HT1080 (cell line): ENCODE measurements at regions not wholly inside any gene's neighbourhood (a gene's known extent, or its start where the extent isn't known, plus 50 kb on each side); places are given as distances from the start of the nearest gene placed in this dataset.

Experiments
- DNase-seq: peaks from one replicate; pipeline ENCODE4 v3.0.0-alpha.2; 2015; ENCODE audit warnings: low read depth

DNA sequence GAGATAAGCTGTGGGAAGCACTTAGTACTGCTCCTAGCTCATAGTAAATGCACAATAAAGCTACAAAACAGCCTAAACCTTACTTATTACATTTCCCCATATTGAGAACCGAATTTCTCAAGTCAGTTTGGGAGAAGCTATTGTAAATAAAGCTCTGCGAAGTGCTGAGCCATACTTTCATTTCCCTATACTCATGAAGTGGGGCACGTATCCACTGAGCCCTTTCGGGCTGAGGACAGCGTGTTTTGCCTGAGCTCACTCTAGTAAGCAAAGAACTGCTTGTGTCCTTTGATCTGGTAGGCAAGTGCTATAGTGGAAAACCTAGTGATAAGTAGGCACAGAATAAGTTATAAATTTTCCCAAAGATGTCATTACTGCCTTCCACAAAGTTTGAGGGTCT, 165.0 kb downstream of the RSL24D1 start:
- no peak for DNase-seq

DNA sequence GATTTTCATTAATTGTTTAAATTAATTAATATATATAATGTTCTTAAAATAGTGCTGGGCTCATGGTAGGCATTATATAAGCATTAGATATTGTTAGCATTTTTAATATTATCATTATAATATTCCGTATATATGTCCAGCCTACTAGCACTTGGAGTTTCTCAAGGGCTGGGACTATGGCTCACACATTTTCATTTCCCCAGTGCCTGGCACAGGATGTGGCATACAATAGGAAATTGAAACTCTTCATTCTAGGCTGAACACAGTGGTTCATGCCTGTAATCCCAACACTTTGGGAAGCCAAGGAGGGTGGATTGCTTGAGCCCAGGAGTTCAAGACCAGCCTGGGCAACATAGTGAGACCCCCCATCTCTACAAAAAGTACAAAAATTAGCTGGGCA, 170.4 kb downstream of the RSL24D1 start:
- no peak for DNase-seq

DNA sequence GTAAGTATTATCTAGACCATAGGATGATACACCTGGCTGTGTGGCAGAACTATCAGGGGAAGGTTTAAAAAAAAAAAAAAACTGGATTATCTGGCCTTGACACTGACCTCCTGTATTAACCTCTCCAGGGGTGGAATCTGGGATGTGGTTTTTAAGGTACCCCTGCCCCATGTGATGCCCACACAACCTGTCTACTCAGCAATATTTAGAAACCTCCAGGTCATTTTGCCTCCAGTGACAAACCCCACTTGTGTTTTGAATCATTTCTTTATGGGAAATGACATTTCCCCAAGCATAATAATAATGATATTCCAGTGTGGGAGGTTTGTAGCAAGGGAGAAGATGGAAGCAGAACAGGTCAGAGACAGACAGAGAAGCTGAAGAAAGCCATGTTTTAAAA, 179.1 kb downstream of the RSL24D1 start:
- DNase-seq: no peak

DNA sequence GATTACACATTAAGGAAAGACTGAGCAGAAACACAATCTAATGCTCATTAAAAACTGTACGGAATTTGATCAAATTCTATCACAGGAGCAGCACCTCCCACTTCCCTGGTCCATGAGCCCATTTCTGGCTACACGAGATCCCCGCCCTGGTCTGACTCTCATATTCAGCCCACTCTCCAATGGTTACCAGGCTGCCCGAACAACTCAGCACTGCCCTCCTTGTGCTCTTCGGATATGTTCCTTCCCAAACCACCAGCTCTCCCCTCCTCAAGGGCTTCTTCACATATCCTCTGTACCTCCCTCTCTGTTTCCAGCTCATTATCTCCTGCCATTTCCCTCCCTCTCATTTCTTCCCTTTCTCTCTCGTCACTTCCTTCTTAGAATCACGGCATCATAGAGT, 180.5 kb downstream of the RSL24D1 start:
- peak; percentile 8 for DNase-seq

DNA sequence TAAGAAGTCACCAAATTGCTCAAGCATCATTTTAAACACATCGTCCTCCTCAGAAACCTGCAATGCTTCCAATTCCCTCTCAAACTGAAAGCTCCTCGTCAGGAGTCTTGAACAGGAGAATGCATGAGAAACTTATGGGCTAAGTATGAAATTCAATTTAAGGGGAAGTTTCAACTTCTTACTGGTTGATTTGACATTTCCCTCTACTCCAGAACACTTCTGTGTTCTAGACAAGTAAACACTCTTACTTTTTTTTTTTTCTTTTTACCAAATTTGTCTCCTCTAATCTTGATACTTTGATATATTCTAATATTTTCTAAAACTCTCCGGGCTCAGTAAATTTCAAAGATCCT, 181.7 kb downstream of the RSL24D1 start:
- DNase-seq: no peak

DNA sequence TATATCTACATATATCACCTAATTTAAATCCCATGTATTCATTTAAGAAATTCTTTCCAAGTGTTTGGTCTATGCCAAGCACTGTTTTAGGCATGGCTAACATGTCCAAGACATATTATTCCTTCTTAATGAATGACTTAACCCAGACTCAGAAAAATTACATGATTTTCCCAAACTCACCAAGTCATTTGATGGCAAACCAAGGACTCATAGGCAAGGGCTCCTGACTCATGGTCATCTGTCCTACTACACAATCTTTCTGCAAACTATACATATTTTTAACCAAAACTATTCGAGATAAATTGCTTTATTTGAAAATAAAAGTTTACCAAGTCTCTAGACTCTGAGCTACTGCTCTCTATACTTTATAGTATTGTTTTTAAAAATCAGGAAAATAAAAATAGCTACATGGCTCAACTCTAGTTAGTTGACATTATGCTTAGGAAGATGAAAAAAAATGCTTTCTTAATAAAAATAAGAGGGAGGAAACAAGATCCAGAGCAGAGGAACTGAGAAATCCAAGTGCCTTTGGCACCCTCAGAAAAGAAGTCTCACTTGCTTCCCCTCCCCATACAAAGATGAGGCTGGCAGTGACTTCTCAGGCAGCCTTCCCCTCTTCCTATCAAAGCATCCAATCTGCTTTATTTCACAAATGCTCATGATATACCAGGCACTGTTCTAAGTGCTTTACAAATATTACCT, 182.2 kb downstream of the RSL24D1 start:
- DNase-seq: no peak

DNA sequence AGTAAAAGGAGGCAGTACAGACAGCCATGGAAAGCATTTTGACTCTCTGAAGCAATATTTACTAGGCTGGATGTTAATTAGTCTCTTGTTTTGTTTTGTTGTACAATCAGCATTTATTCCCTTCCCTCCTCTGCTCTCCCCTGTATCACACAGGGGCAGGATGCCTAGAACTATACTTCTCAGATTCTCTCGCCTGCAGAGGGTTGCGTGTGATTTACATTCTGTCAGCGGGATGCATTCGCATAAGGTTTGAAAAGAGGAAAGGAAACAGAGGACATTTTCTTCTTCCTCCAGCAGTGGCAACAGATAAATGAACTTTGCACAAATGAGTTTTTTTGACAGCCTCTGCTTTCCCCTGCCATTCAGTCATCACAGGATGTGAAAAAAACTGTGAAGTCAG, 188.3 kb downstream of the RSL24D1 start:
- DNase-seq: no peak

DNA sequence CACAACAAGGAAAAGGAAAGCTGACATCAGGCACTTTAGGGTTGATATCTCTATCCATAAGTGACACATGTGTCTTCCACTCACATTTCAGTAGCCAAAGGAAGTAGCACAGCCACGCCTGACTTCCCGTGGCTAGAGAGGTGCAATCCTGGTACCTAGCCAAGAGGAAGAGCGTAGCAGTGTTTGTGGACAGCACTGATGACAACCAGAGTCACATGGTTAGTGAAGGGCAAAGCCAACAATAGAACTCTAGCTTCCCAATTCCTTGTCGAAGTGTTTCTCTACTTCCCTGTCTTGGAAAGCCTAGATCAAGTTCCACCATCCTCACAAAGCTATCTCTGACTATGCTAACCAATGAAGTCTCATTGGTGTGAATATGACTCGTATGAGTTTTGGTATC, 189.2 kb downstream of the RSL24D1 start:
- DNase-seq: peak; percentile 30

DNA sequence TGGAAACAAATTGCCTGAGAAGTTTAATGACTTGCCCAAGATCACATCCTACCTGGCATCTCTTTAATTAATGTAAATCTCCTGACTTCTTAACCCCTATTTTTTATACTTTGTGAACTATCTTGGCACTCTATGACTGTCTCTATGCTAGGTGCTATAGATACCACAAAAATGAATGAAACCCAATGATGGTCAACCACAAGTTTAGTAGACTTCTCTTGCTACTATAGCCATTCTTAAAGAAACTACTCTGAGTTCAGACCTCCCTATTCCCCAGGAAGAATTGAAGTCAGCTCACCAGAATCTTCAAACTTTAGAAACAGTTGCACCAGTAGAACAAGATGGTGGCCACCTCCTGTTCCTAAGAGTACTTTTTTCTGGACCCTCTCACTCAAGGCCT, 191.1 kb downstream of the RSL24D1 start:
- no peak for DNase-seq

DNA sequence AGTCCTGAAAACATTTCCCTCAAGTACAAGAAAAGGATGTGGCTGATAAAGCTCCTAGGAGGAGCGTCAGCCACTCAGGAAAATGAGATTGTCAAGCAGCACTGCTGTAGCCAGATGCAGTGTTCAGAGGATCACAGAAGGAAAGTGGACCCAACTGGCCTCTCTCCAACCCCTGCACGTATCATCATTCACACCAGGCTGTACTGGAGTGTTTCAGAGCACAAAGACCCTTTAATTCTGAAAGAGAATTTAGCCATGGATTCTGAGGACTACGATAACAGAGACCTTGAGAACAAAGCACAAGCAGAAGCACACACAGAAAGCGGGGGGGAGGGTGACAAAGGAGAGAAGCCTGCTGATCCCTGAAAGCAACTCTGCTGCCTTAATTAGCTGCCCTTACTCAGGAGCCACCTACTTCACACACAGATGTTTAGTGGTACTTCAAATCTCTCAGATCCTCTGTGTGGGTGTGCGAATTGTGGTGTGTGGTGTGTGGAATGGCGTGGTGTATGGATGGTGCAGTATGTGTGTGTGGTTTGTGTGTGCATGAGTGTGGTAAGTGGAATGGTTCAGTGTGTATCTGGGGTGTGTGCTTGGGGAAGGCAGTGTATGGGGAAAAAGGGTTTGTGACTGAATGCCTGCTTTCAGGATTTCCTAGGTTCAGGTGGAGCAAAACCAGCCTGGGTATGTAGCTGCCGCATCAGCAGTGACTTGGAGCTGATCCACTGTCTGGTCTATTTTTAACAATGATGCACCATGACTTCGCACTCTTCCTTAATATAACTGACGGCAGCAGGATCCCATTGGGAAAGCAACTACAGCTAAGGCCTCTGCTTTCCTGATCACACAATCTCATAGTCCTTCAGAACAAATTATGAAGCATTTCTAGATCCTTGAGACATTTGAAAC, 192.5 kb downstream of the RSL24D1 start:
- DNase-seq: peak; percentile 15

DNA sequence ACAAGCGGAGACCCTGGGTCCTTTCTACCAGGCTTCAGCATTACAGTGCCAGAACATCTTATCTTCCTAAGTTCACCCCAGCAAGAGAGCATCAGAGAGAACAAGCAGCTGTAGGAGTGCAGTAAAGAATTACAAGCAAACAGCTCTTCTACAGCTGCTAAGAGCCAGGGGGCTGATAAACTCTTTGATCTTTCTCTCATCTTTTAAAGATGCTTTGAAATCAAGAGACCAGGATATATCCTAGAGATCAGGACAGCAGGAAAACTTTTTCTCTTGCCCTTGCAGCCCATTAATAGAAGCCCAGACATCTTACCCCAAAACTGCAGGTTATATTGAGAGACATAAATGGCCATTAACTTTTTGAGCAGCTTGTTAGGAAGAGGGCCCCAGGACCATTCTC, 198.1 kb downstream of the RSL24D1 start:
- DNase-seq: no peak

DNA sequence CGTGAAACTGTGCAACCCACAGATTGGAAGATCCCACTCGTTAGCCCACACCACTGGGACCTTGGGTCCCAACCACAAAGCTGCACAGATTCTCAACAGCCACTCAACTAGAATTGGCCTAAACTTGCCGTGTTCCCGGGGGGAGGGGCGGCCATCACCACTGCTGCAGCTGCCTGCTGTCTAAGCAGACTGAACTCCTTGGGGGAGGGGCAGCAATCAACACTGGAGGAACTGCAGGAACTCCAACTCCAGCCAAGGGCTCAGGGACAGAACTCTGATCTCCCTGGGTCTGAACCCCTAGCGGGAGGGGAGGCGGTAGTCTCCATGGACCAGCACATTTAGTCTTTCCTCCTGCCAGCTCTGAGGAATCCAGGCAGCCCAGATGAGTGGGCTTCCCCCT, 205.9 kb downstream of the RSL24D1 start:
- DNase-seq: no peak

DNA sequence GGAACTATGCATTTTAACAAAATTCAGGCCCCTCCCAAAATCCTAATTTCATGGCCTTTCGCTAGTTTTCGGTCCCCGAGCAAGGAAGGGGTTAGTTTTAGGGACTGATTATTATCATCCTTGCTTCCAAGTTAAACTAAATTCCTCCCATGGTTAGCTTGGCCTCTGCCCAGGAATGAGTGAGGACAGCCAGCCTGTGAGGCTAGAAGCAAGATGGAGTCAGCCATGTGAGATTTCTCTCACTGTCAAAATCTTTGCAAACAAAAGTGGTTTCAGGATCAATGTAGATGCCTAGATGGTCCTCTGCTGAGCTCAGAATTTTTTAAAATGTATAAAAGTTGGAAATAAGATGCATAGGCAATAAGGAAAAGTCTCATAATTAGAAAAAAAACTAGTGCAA, 208.9 kb downstream of the RSL24D1 start:
- no peak for DNase-seq

DNA sequence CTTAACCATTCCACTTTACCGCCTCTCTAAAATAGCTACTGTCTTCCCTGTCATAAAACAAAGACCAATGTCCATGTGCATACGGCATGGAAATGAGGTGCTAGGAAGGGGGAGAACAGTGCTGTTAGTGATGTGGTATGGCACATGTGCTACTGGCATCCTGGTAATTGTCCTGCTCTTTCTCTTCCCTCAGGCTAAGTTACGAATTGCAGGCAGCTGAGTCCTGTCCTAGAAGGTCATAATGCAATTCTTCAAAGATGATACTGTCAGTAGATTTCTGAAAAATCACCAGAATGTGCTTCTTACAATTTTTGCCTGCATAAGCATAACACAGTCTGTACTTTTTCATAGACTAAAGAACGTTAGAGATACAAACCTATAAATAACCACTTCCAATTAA, 216.8 kb downstream of the RSL24D1 start:
- no peak for DNase-seq

DNA sequence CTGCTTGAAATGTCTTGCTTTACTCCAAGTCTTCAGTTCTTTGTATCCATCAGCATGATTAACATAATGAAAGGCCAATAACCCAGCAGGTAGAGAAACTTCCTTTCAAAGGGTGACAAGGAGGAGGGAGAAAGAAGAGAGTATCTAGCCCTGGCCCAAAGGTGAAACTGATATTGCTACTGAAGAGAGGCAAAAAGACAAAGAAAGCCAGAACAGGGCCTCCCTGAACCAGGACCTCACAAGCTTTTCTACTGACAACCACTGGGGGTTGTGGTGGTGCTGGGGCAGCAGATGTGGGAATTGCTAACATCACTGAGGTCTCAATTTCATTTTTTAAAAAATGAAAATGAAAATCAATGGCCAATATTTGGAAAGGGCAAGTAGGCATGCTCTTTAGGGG, 234.1 kb downstream of the RSL24D1 start:
- DNase-seq: no peak

DNA sequence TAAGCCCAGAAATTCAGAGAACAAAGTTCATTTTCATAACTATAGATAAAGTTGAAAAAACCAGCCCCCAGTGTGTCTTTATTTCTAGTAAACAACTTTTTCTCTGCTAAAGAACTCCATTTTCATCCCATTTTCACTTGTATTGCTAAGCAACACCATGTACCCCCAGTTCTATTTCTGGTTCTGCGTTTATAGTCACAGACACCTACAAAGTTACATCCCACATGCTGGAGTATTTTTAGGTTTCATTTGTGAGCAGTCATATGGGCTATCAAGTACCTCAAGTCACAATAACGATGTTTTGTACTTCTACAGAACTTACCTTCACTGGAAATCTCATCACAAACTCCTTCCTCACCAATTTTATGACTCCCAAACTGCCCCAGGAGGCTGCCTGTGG, 236.5 kb downstream of the RSL24D1 start:
- no peak for DNase-seq

DNA sequence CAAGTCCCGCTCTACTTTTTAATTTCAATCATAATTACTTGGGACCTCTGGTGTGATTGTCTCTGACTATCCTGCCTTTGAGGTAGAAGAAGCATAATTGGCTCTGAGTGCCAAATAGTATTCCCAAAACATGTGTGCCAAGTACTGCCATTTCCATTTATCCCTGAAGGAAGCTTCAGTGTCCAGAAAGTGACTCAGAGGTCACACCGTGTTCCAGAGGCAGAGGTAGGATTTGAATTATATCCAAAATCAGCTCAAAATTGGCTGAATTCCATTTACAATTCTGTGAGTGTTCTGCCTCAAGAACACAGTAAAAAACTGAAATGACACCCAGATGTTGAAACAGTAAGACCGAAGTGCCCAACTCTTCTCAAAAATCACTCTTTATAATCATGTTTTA, 255.3 kb downstream of the RSL24D1 start:
- peak; percentile 16 for DNase-seq

DNA sequence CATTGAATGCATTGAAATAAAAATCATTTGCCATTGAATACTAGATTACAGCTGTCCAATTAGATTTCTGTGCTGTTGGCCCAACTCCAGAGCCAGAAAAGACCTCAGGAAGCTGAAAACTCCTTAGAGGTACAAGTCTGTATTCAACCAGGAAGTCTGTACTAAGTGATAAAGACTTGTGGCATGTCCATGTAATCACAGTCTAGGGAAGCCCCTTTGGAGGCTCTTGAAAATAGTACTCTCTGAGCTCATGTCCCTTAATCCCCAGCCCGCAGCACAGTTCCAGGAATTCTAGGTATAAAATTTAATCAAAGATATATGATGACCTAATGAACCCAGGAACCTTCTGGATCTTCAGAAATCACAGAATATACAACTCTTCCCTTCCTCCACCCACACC, 279.4 kb downstream of the RSL24D1 start:
- DNase-seq: no peak

DNA sequence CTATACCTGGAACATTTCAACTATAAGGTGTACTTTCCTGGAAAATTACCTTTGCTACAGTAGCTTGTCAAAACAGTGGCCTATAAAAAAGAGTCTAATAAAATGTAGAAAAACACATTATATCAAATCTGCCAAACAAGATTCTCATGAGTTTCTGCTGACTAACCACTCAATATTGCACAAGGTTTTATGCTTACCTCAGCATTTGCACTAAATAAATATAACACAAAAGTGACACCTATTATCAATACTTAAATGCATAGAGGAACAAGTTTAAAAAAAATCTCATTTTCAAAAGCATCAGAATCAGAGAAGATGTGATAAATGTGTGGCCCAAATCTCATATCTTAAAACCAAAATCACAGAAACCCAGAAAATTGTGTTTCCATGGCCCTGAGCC, 281.4 kb downstream of the RSL24D1 start:
- no peak for DNase-seq

DNA sequence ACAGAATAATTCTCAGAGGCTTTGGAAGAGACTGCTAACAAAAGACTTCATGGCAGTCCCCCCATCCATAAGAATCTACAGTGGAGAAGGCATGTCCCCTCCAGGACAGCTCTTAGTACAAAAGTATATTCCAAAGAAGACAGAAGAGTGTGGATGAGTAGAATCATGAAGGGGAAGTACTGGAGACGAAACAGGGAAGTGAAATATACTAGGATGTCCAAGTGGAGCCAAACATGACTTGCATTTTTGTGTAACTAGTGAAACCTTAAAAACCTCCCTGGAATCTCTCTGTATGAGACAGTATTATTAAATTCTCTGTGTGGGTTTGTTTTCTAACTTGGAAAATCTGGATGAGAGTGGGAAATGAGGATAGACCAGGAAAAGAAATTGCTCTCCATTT, 312.4 kb downstream of the RSL24D1 start:
- DNase-seq: no peak

DNA sequence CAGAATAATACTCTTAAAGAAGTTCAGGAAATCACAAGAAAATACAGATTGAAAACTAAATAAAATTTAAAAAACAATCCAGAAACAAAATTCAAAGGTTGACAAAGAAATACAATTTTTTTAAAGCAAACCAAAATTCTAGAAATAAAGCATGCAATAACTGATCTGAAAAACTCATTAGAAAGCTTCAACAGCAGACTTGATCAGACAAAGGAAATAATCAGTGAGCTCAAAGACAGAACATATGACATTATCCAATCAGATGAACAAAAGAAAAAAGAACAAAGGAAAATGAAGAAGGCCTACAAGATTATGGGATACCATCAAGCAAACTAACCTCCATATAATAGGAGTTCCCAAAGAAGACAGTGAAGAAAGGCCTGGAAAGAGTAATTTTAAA, 336.8 kb downstream of the RSL24D1 start:
- no peak for DNase-seq

DNA sequence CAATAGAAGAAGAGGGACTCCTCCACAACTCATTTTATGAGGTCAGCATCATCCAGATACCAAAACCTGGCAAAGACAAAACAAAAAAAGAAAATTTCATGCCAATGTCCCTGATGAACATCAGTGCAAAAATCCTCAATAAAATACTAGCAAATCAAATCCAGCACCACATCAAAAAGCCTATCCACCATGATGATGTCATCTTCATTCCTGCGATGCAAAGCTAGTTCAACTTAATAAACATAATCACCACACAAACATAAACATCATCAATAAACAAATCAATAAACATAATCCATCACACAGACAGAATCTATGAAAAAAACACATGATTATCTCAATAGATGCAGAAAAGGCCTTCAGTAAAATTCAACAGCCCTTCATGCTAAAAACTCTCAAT, 342.1 kb downstream of the RSL24D1 start:
- DNase-seq: no peak

DNA sequence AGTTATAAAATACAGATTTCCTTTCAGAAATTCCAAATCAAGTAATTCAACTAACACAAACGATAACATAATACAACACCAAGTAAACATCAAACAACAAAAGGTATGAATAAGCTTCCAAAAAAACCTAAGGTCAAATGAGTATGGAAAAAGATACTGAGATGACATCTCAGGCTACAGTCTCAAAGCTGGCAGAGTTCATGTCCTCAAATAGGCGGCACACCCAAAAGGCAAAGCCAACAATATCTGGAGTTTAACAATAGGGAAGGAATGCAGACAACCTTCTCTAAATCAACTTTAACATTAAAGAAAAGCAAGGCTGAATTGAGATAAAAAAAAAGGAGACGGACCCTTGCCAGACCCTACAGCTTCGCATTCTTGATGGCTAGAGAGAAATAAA, 346.6 kb downstream of the RSL24D1 start:
- DNase-seq: no peak
